ENCODE measurements at regions not wholly inside any gene's neighbourhood (a gene's known extent, or its start where the extent isn't known, plus 50 kb on each side); places are given as distances from the start of the nearest gene placed in this dataset.

- no peak overlapping the region for H3K4me3 Mint-ChIP-seq
- H4K5ac ChIP-seq (ENCODE audit: insufficient read length, low read depth, low read length): no peak overlapping the region
- no peak overlapping the region for H3K4ac ChIP-seq (ENCODE audit: low read depth, low read length)
- H2AK5ac ChIP-seq (ENCODE audit: insufficient read length, low read length): no peak overlapping the region
- no peaks in the 10 kb centered on the region for H3K23me2 ChIP-seq (ENCODE audit: insufficient read length, low read depth, low read length, poor library complexity, severe bottlenecking)
- H4K91ac ChIP-seq (ENCODE audit: insufficient read length, low read depth, low read length): no peak overlapping the region
- H2BK20ac ChIP-seq (ENCODE audit: low read depth, low read length, poor library complexity, severe bottlenecking): no peak overlapping the region
- peaks cover 2 to 13% (median 3%) of the 10 kb centered on the region in 3 experiments; a peak in 5 of 7 replicates for H3K36me3 Mint-ChIP-seq (ENCODE audit: insufficient read depth in 1 of 3, low read depth in 3 of 3)
- no peaks in the 10 kb centered on the region for H4K20me1 ChIP-seq (ENCODE audit: control insufficient read depth, insufficient read depth, insufficient read length)
- H3K56ac ChIP-seq (ENCODE audit: insufficient read length, low read depth, low read length): no peak overlapping the region
- no peak overlapping the region for H3K18ac ChIP-seq (ENCODE audit: insufficient read length, low read depth, low read length)
- H3T11ph ChIP-seq (ENCODE audit: low read length): no peak overlapping the region
- H2AFZ ChIP-seq (ENCODE audit: low read length): no peak overlapping the region
- no peaks in the 10 kb centered on the region for H3K79me1 ChIP-seq (ENCODE audit: insufficient read depth, low read depth, low read length, poor library complexity, severe bottlenecking)
- no peak overlapping the region for H3K9ac ChIP-seq (ENCODE audit: extremely low read depth, insufficient read length, low read length)
- no peak overlapping the region for H2BK120ac ChIP-seq (ENCODE audit: low read depth, low read length, poor library complexity, severe bottlenecking)
- H3K4me1 ChIP-seq (ENCODE audit: insufficient read depth, low read length): no peaks in the 10 kb centered on the region
- H3K4me1 Mint-ChIP-seq: no peaks in the 10 kb centered on the region
- no peak overlapping the region for H2BK15ac ChIP-seq (ENCODE audit: low read depth, low read length)
- DNase-seq: no peak
- H3K9me3 ChIP-seq (ENCODE audit: control insufficient read depth, low read depth, low read length): no peaks in the 10 kb centered on the region
- no peaks in the 10 kb centered on the region for H3K27me3 Mint-ChIP-seq (ENCODE audit: low read depth)
- H3K9me3 Mint-ChIP-seq: peaks cover 11% of the 10 kb centered on the region in 2 experiments; a peak in 4 of 5 replicates
- no CpG with 5 or more reads among the region's 4 CpGs for WGBS (ENCODE audit: extremely low coverage, insufficient read length, low lambda C conversion rate)
- H3K27me3 ChIP-seq (ENCODE audit: insufficient read depth, low read length): no peaks in the 10 kb centered on the region
- no peak overlapping the region for H3K4me2 ChIP-seq (ENCODE audit: insufficient read depth, insufficient read length, low read length)
- H3K79me2 ChIP-seq (ENCODE audit: insufficient read depth, low read length): no peaks in the 10 kb centered on the region
- H3K27ac ChIP-seq (ENCODE audit: insufficient read length, low read depth, low read length): no peak overlapping the region
- H2BK5ac ChIP-seq (ENCODE audit: insufficient read length, low read length): no peak overlapping the region
- H3K23ac ChIP-seq (ENCODE audit: insufficient read length, low read depth, low read length): no peak overlapping the region
- no peak overlapping the region for H3K14ac ChIP-seq (ENCODE audit: insufficient read depth, low read length)
- H2BK12ac ChIP-seq (ENCODE audit: insufficient read length, low read depth, low read length): no peak overlapping the region
- H3K27ac Mint-ChIP-seq: peak overlapping the region in 1 of 3 experiments; percentile 66; a peak in 2 of 7 replicates
- H4K8ac ChIP-seq (replicated peaks; ENCODE audit: insufficient read length, low read depth, low read length): no peak overlapping the region
- no peak for TF ChIP-seq CTCF (conservative IDR thresholded peaks at IDR 0.05)
Measured at GRCh38 chr9:29866556-29866955, 2293.3 kb upstream of the C9orf72 start.

Data from H9 (cell line).